Right lobe of liver (tissue), 4 donors: ENCODE measurements at regions not wholly inside any gene's neighbourhood (a gene's known extent, or its start where the extent isn't known, plus 50 kb on each side); places are given as distances from the start of the nearest gene placed in this dataset.

ENCODE experiments used
- CTCF ChIP-seq, 4 donors: fragments of 200-600 bp in 3 of 4; fragments of 450-650 bp in 1 of 4; IDR thresholded peaks; one replicate each; pipeline versions ENCODE4 v1.5.1 to v1.8.0; 2016 to 2022; ENCODE audit warnings: antibody characterized with exemption in 4 of 4, mild to moderate bottlenecking in 2 of 4
- POLR2A ChIP-seq: fragments of 450-650 bp; IDR thresholded peaks from one replicate; pipeline ENCODE4 v1.6.1; 2017; ENCODE audit warnings: antibody characterized with exemption, mild to moderate bottlenecking
- donor health status: DM: no; HTN: no; CAD: no.
- donor health status: DM: no; HTN: no; CAD: no.
- donor health status: DM: no; HTN: yes; CAD: no.

- TF ChIP-seq CTCF (IDR thresholded peaks at IDR 0.05) (no peak), POLR2A (no peak)
Observed at GRCh38 chr13:34265046-34265679, 447.2 kb downstream of the RFC3 start.
